H1 (cell line): ENCODE measurements at regions not wholly inside any gene's neighbourhood (a gene's known extent, or its start where the extent isn't known, plus 50 kb on each side); places are given as distances from the start of the nearest gene placed in this dataset.

Experiments
- CTCF ChIA-PET: fragments of 300-600 bp; sonication (Branson Sonifier 250); formaldehyde crosslinking; loops from one replicate; lab custom pipeline; 2021; ENCODE audit not compliant: partially characterized antibody; lab: Charles Lee
- POLR2A ChIA-PET: fragments of 300-600 bp; sonication (Branson Sonifier 250); formaldehyde crosslinking; loops from one replicate; lab custom pipeline; 2021; ENCODE audit warnings: inconsistent platforms; ENCODE audit not compliant: partially characterized antibody; lab: Charles Lee
- DNase-seq, 2 experiments: peaks; one replicate each; pipeline versions ENCODE4 v3.0.0 to v3.0.0-alpha.2; 2010 to 2022; ENCODE audit warnings: low spot score in 2 of 2, low read depth in 1 of 2, mixed read lengths in 1 of 2
- FAIRE-seq: peaks from 2 replicates; lab custom pipeline; 2011; peaks lifted over from hg19 to GRCh38; lab: Jason Lieb, UNC
- H2AFZ ChIP-seq: 2 replicates; pipeline ENCODE4 v1.8.1; 2012; ENCODE audit warnings: low read length, inconsistent platforms
- H2AK5ac ChIP-seq: 2 replicates; pipeline ENCODE4 v1.6.1; 2013; ENCODE audit warnings: low read depth, low read length
- H2BK120ac ChIP-seq: replicated peaks from 2 replicates; pipeline ENCODE3; 2013; ENCODE audit warnings: low read depth, low read length, inconsistent platforms
- H2BK12ac ChIP-seq: 2 replicates; pipeline ENCODE4 v1.6.1; 2013; ENCODE audit warnings: low read depth, low read length
- H2BK15ac ChIP-seq: 2 replicates; pipeline ENCODE4 v1.6.1; 2013; ENCODE audit warnings: low read length
- H2BK20ac ChIP-seq: 2 replicates; pipeline ENCODE4 v1.6.1; 2013; ENCODE audit warnings: low read length
- H2BK5ac ChIP-seq: 2 replicates; pipeline ENCODE4 v1.6.1; 2013; ENCODE audit warnings: low read depth, low read length
- H3K14ac ChIP-seq: 2 replicates; pipeline ENCODE4 v1.6.1; 2013; ENCODE audit warnings: inconsistent platforms; ENCODE audit not compliant: insufficient read length
- H3K18ac ChIP-seq: 2 replicates; pipeline ENCODE4 v1.6.1; 2013; ENCODE audit warnings: low read length; ENCODE audit errors: extremely low read depth
- H3K23ac ChIP-seq: 2 replicates; pipeline ENCODE4 v1.6.1; 2013; ENCODE audit warnings: inconsistent platforms; ENCODE audit not compliant: insufficient read length
- H3K23me2 ChIP-seq: 2 replicates; pipeline ENCODE4 v1.6.1; 2013; ENCODE audit warnings: low read depth, low read length
- H3K27ac ChIP-seq: 2 replicates; pipeline ENCODE4 v1.6.1; 2011; ENCODE audit warnings: low read depth, low read length, inconsistent platforms
- H3K27me3 ChIP-seq, 4 experiments: replicated peaks in 1 of 4; 1 replicate in 1 of 4; 2 replicates in 3 of 4; pipeline versions ENCODE4 v1.6.1 to v1.8.1; 2011 to 2013; ENCODE audit warnings: low read length in 3 of 4, mild to moderate bottlenecking in 3 of 4, inconsistent platforms in 2 of 4, mixed read lengths in 2 of 4, moderate library complexity in 1 of 4; ENCODE audit not compliant: control insufficient read depth in 3 of 4, insufficient read depth in 3 of 4; ENCODE audit errors: extremely low read depth in 1 of 4
- H3K36me3 ChIP-seq, 4 experiments: 2 replicates each; pipeline versions ENCODE4 v1.6.1 to v1.8.1; 2011 to 2013; ENCODE audit warnings: mild to moderate bottlenecking in 4 of 4, low read length in 3 of 4, moderate library complexity in 2 of 4, control low read depth in 1 of 4, inconsistent platforms in 1 of 4; ENCODE audit not compliant: insufficient read depth in 4 of 4, control insufficient read depth in 2 of 4
- H3K4ac ChIP-seq: replicated peaks from 2 replicates; pipeline ENCODE3; 2013; ENCODE audit warnings: low read length, low read depth, mixed read lengths, inconsistent platforms; ENCODE audit not compliant: insufficient read length
- H3K4me1 ChIP-seq, 4 experiments: replicated peaks in 1 of 4; 1 replicate in 1 of 4; 2 replicates in 3 of 4; pipeline versions ENCODE4 v1.6.1 to v1.8.1; 2011 to 2013; ENCODE audit warnings: low read length in 3 of 4, inconsistent platforms in 2 of 4, mixed read lengths in 1 of 4; ENCODE audit not compliant: insufficient read depth in 4 of 4, control insufficient read depth in 3 of 4
- H3K4me2 ChIP-seq, 2 experiments: 2 replicates each; pipeline versions ENCODE4 v1.6.1 to v1.8.1; 2011 to 2013; ENCODE audit warnings: low read depth in 2 of 2, low read length in 2 of 2, control low read depth in 1 of 2, inconsistent platforms in 1 of 2, mild to moderate bottlenecking in 1 of 2; ENCODE audit not compliant: insufficient read depth in 1 of 2
- H3K4me3 ChIP-seq, 4 experiments: fragments of 200-600, 300-600 bp in 1 of 4; sonication (generic), shearing (Covaris generic), sonication (Bioruptor Twin) in 1 of 4; 2 replicates each; pipeline versions ENCODE4 v1.5.1 to v1.8.1; 2011 to 2016; ENCODE audit warnings: low read length in 4 of 4, low read depth in 3 of 4, control low read depth in 2 of 4, inconsistent platforms in 2 of 4, mild to moderate bottlenecking in 2 of 4, mixed read lengths in 1 of 4, moderate library complexity in 1 of 4; ENCODE audit not compliant: insufficient read depth in 2 of 4; ENCODE audit errors: extremely low read depth in 1 of 4
- H3K56ac ChIP-seq: replicated peaks from 2 replicates; pipeline ENCODE3; 2013; ENCODE audit warnings: low read depth, mild to moderate bottlenecking, mixed read lengths, low read length, inconsistent platforms; ENCODE audit not compliant: insufficient read length
- H3K79me1 ChIP-seq: 2 replicates; pipeline ENCODE4 v1.6.1; 2013; ENCODE audit warnings: low read depth, low read length, control low read depth
- H3K79me2 ChIP-seq, 2 experiments: 2 replicates each; pipeline versions ENCODE4 v1.6.1 to v1.8.1; 2012 to 2013; ENCODE audit warnings: low read length in 2 of 2, mild to moderate bottlenecking in 2 of 2, inconsistent platforms in 1 of 2; ENCODE audit not compliant: insufficient read depth in 2 of 2, control insufficient read depth in 1 of 2
- H3K9ac ChIP-seq, 4 experiments: replicated peaks in 1 of 4; 1 replicate in 1 of 4; 2 replicates in 3 of 4; pipeline versions ENCODE4 v1.6.1 to v1.8.1; 2011 to 2013; ENCODE audit warnings: low read depth in 3 of 4, low read length in 3 of 4, control low read depth in 2 of 4, mild to moderate bottlenecking in 2 of 4, moderate library complexity in 2 of 4, inconsistent platforms in 1 of 4; ENCODE audit errors: extremely low read depth in 1 of 4
- H3K9me3 ChIP-seq, 2 experiments: 2 replicates each; pipeline versions ENCODE4 v1.6.1 to v1.8.1; 2012 to 2013; ENCODE audit warnings: mild to moderate bottlenecking in 2 of 2, moderate library complexity in 2 of 2, control low read depth in 1 of 2, inconsistent platforms in 1 of 2, low read depth in 1 of 2, low read length in 1 of 2, mixed read lengths in 1 of 2; ENCODE audit not compliant: insufficient read depth in 2 of 2
- H4K20me1 ChIP-seq, 2 experiments: replicated peaks in 1 of 2; 2 replicates each; pipeline versions ENCODE3 to v1.8.1; 2011 to 2013; ENCODE audit warnings: inconsistent platforms in 2 of 2, low read length in 2 of 2, mild to moderate bottlenecking in 1 of 2; ENCODE audit not compliant: insufficient read depth in 2 of 2, control insufficient read depth in 1 of 2
- H4K5ac ChIP-seq: 2 replicates; pipeline ENCODE4 v1.6.1; 2013; ENCODE audit warnings: low read length, low read depth, mixed read lengths, inconsistent platforms; ENCODE audit not compliant: insufficient read length
- H4K8ac ChIP-seq: 2 replicates; pipeline ENCODE4 v1.8.0; 2013; ENCODE audit warnings: mild to moderate bottlenecking, moderate library complexity, low read length, inconsistent platforms; ENCODE audit not compliant: insufficient read depth; ENCODE audit errors: extremely low read depth
- H4K91ac ChIP-seq: replicated peaks from 2 replicates; pipeline ENCODE3; 2013; ENCODE audit warnings: low read length, mixed read lengths, inconsistent platforms; ENCODE audit not compliant: insufficient read length
- BACH1 ChIP-seq: IDR thresholded peaks from 2 replicates; pipeline ENCODE4 v1.6.1; 2012; ENCODE audit warnings: low read length, improper control_type of control experiment
- CHD1 ChIP-seq: IDR thresholded peaks from 2 replicates; pipeline ENCODE4 v1.6.1; 2012; ENCODE audit warnings: low read depth, low read length, improper control_type of control experiment
- CTBP2 ChIP-seq: IDR thresholded peaks from 2 replicates; pipeline ENCODE4 v1.7.0; 2011; ENCODE audit warnings: borderline replicate concordance, mild to moderate bottlenecking, moderate library complexity, mixed read lengths, low read length; ENCODE audit not compliant: insufficient read depth, insufficient read length
- FOSL1 ChIP-seq: IDR thresholded peaks from 2 replicates; pipeline ENCODE4 v1.6.1; 2011; ENCODE audit warnings: mild to moderate bottlenecking, low read depth, low read length, moderate library complexity; ENCODE audit not compliant: insufficient read depth
- GABPA ChIP-seq: IDR thresholded peaks from 2 replicates; pipeline ENCODE4 v1.6.1; 2011; ENCODE audit warnings: mild to moderate bottlenecking, low read length, moderate library complexity, borderline replicate concordance; ENCODE audit not compliant: insufficient read depth
- RFX5 ChIP-seq: IDR thresholded peaks from 2 replicates; pipeline ENCODE4 v1.6.1; 2011; ENCODE audit warnings: low read depth, low read length, improper control_type of control experiment, borderline replicate concordance
- SIX5 ChIP-seq: IDR thresholded peaks from 2 replicates; pipeline ENCODE4 v1.6.1; 2011; ENCODE audit warnings: mild to moderate bottlenecking, low read depth, low read length
- YY1 ChIP-seq: IDR thresholded peaks from 2 replicates; pipeline ENCODE4 v1.6.1; 2011; ENCODE audit warnings: low read depth, mild to moderate bottlenecking, low read length
- WGBS, 2 experiments: shearing (Covaris generic) in 1 of 2; methylation state at CpG; one replicate each; pipeline versions ENCODE4 v1.1.6 to v1.1.7; 2013 to 2015; ENCODE audit warnings: low lambda C conversion rate in 2 of 2, mixed read lengths in 2 of 2, inconsistent platforms in 1 of 2, low coverage in 1 of 2, missing lambda C conversion rate in 1 of 2; ENCODE audit not compliant: insufficient replicate concordance in 2 of 2, insufficient coverage in 1 of 2, insufficient read length in 1 of 2; ENCODE audit errors: extremely low coverage in 1 of 2, missing lambda C conversion rate in 1 of 2; 5-methylcytosine and 5-hydroxymethylcytosine counted together
- TF ChIP-seq, protein P1 (sequence below), 3 experiments: IDR thresholded peaks; 1 replicate in 2 of 3; 2 replicates in 1 of 3; pipeline versions ENCODE4 v1.5.1 to v1.6.1; 2011; ENCODE audit warnings: low read length in 3 of 3, mild to moderate bottlenecking in 3 of 3, inconsistent platforms in 2 of 3, low read depth in 1 of 3, moderate library complexity in 1 of 3; ENCODE audit not compliant: insufficient read depth in 1 of 3; ENCODE audit errors: control extremely low read depth in 1 of 3
- TF ChIP-seq, protein P2 (sequence below): IDR thresholded peaks from 2 replicates; pipeline ENCODE4 v1.6.1; 2012; ENCODE audit warnings: inconsistent platforms

DNA sequence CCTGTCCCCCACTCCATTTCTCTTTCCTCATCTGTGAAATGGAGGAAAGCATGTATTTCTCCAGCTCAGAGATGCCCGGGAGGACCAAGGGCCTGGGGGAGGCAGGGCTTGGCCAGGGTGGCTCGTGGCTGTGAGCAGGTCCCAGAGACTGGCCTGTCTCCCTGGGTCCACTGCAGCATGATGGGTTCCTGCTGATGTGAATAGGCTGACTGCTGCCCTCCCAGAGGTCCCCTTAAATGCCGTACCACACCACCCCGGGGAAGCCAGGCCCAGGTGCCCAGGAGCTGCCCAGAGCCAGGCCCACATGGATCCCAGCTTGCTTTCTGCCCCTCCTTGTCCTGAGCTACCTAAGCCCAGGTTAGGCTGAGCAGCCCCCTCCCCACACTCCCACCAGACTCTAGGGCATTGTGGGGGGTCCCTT lies 158.2 kb upstream of the C14orf180 start:
- Histone ChIP-seq H2BK12ac (no peak overlapping the region), H3K23me2 (no peaks in the 10 kb centered on the region; the same call in 1 of the 2 replicates), H3K79me1 (no peaks in the 10 kb centered on the region), H3K27ac (no peak overlapping the region), H3K4me2 (no peak overlapping the region), H3K56ac (no peak overlapping the region), H3K4me1 (peaks cover 0 to 4% (median 0%) of the 10 kb centered on the region in 4 experiments; a peak in 1 of 7 replicates), H2AK5ac (no peak overlapping the region), H4K20me1 (no peaks in the 10 kb centered on the region), H3K4me3 (no peak overlapping the region), H2BK5ac (no peak overlapping the region), H3K4ac (no peak overlapping the region), H2BK20ac (no peak overlapping the region), H3K14ac (no peak overlapping the region), H2AFZ (no peak overlapping the region), H3K18ac (no peak overlapping the region), H2BK15ac (no peak overlapping the region), H4K91ac (no peak overlapping the region), H3K36me3 (no peaks in the 10 kb centered on the region), H3K79me2 (no peaks in the 10 kb centered on the region), H3K9ac (no peak overlapping the region), H3K9me3 (no peaks in the 10 kb centered on the region), H3K23ac (no peak overlapping the region), H2BK120ac (no peak overlapping the region), H4K5ac (no peak overlapping the region), H4K8ac (peak overlapping the region; percentile 35; the same call in 1 of the 2 replicates), H3K27me3 (no peaks in the 10 kb centered on the region)
- WGBS, 2 experiments: 85% methylated on average over 4 of the region's 4 CpGs; no CpG with 5 or more reads in 1 of the 2 experiments
- DNase-seq (no peak), FAIRE-seq (no peak)
- ChIA-PET CTCF (interaction anchor here (1.2 to 1.9 kb wide), 3 partner anchors 51 to 143 kb away, joined by 3 to 5 read pairs (median 4); no protein-coding TSS in a partner anchor), POLR2A (no interaction called here)
- TF ChIP-seq BACH1: no peak
- no peak for TF ChIP-seq GABPA
- no peak for TF ChIP-seq YY1
- TF ChIP-seq FOSL1: no peak
- TF ChIP-seq, protein P1, sequence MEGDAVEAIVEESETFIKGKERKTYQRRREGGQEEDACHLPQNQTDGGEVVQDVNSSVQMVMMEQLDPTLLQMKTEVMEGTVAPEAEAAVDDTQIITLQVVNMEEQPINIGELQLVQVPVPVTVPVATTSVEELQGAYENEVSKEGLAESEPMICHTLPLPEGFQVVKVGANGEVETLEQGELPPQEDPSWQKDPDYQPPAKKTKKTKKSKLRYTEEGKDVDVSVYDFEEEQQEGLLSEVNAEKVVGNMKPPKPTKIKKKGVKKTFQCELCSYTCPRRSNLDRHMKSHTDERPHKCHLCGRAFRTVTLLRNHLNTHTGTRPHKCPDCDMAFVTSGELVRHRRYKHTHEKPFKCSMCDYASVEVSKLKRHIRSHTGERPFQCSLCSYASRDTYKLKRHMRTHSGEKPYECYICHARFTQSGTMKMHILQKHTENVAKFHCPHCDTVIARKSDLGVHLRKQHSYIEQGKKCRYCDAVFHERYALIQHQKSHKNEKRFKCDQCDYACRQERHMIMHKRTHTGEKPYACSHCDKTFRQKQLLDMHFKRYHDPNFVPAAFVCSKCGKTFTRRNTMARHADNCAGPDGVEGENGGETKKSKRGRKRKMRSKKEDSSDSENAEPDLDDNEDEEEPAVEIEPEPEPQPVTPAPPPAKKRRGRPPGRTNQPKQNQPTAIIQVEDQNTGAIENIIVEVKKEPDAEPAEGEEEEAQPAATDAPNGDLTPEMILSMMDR (IDR thresholded peaks at IDR 0.05; ENCODE audit: control extremely low read depth in 1 of 3, insufficient read depth in 1 of 3, low read depth in 1 of 3, low read length in 3 of 3): no peak
- TF ChIP-seq RFX5: no peak
- TF ChIP-seq CTBP2: no peak
- TF ChIP-seq, protein P2, sequence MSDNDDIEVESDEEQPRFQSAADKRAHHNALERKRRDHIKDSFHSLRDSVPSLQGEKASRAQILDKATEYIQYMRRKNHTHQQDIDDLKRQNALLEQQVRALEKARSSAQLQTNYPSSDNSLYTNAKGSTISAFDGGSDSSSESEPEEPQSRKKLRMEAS: no peak
- no peak for TF ChIP-seq CHD1
- TF ChIP-seq SIX5: no peak
- TF ChIP-seq, all 59 proteins: peak for 0
